Nephron (organoid): ENCODE measurements at regions not wholly inside any gene's neighbourhood (a gene's known extent, or its start where the extent isn't known, plus 50 kb on each side); places are given as distances from the start of the nearest gene placed in this dataset.

Experiments
- H3K27ac Mint-ChIP-seq, 3 experiments: 2 replicates each; pipeline ENCODE4 v1.8.0; 2020; ENCODE audit warnings: mixed read lengths in 3 of 3, mild to moderate bottlenecking in 2 of 3, moderate library complexity in 1 of 3
- H3K27me3 Mint-ChIP-seq: 2 replicates; pipeline ENCODE4 v1.8.0; 2021; ENCODE audit warnings: low read depth, mild to moderate bottlenecking, moderate library complexity, mixed read lengths
- H3K36me3 Mint-ChIP-seq: 2 replicates; pipeline ENCODE4 v1.8.0; 2020; ENCODE audit warnings: low read depth, mixed read lengths
- H3K4me1 Mint-ChIP-seq: 2 replicates; pipeline ENCODE4 v1.8.0; 2020; ENCODE audit warnings: mixed read lengths
- H3K4me3 Mint-ChIP-seq, 3 experiments: 2 replicates each; pipeline ENCODE4 v1.8.0; 2020; ENCODE audit warnings: mild to moderate bottlenecking in 3 of 3, mixed read lengths in 3 of 3, moderate library complexity in 2 of 3
- H3K9me3 Mint-ChIP-seq: 2 replicates; pipeline ENCODE4 v1.8.0; 2020; ENCODE audit warnings: mixed read lengths
- TF ChIP-seq, protein P1 (sequence below), 3 experiments: fragments of 200-600 bp; sonication (generic); IDR thresholded peaks; one replicate each; pipeline ENCODE4 v1.5.0; 2021; ENCODE audit warnings: antibody characterized with exemption in 3 of 3; ENCODE audit not compliant: unreplicated experiment in 3 of 3

- Mint-ChIP-seq H3K27ac (peak overlapping the region in 2 of 3 experiments; percentile 60 to 92), H3K27me3 (no peaks in the 10 kb centered on the region), H3K4me3 (no peak overlapping the region), H3K9me3 (peaks cover 17% of the 10 kb centered on the region), H3K4me1 (no peaks in the 10 kb centered on the region), H3K36me3 (peaks cover 5% of the 10 kb centered on the region)
- TF ChIP-seq, protein P1, sequence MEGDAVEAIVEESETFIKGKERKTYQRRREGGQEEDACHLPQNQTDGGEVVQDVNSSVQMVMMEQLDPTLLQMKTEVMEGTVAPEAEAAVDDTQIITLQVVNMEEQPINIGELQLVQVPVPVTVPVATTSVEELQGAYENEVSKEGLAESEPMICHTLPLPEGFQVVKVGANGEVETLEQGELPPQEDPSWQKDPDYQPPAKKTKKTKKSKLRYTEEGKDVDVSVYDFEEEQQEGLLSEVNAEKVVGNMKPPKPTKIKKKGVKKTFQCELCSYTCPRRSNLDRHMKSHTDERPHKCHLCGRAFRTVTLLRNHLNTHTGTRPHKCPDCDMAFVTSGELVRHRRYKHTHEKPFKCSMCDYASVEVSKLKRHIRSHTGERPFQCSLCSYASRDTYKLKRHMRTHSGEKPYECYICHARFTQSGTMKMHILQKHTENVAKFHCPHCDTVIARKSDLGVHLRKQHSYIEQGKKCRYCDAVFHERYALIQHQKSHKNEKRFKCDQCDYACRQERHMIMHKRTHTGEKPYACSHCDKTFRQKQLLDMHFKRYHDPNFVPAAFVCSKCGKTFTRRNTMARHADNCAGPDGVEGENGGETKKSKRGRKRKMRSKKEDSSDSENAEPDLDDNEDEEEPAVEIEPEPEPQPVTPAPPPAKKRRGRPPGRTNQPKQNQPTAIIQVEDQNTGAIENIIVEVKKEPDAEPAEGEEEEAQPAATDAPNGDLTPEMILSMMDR (IDR thresholded peaks at IDR 0.05; ENCODE audit: unreplicated experiment in 3 of 3) = no peak
Measured at GRCh38 chr12:19045426-19045825, 84.1 kb upstream of the PLEKHA5 start.

DNA sequence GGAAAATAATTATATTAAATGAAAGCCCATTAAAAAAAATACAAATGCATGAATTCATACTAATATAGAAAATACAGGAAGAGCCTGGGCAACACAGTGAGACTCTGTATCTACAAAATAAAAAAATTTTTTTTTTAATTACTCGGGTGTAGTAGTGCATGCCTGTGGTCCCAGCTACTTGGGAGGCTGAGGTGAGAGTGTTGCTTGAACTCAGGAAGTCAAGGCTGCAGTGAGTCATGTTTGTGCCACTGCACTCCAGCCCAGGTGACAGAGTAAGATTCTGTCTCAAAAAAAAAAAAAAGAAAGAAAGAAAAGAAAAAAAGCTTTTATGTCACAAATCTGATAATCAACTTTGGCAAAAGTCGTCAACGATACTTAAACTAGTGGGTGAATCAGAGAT is 80.6 kb upstream of the PLEKHA5 start:
- peaks cover 17% of the 10 kb centered on the region for H3K9me3 Mint-ChIP-seq
- H3K4me1 Mint-ChIP-seq = no peaks in the 10 kb centered on the region
- H3K27me3 Mint-ChIP-seq = no peaks in the 10 kb centered on the region
- peaks cover 5% of the 10 kb centered on the region for H3K36me3 Mint-ChIP-seq
- TF ChIP-seq, protein P1 (IDR thresholded peaks at IDR 0.05; ENCODE audit: unreplicated experiment in 3 of 3) = no peak
- no peak overlapping the region for H3K4me3 Mint-ChIP-seq
- H3K27ac Mint-ChIP-seq = no peak overlapping the region

DNA sequence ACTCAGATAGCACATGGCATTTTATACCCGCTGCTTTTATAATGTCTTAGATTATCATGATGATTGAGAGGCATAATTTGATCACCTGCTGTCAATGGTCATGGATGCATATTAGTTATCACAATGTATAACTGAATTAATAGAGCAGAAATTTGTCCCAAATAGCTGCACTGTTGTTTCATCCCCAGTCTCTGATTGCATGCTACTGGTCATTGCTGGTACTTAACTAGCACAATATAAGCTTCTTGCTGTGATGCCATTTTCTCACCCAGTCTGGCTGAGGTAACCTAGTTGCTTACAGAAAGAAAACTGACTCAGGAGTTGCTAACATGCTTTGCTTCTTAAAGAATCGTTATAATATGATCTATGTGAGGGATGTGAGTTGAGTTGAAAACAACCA is 76.8 kb upstream of the PLEKHA5 start:
- Mint-ChIP-seq H3K4me1 (peaks cover under 1% of the 10 kb centered on the region), H3K36me3 (no peaks in the 10 kb centered on the region), H3K9me3 (no peaks in the 10 kb centered on the region), H3K27me3 (no peaks in the 10 kb centered on the region), H3K27ac (no peak overlapping the region), H3K4me3 (no peak overlapping the region)
- TF ChIP-seq, protein P1 (IDR thresholded peaks at IDR 0.05; ENCODE audit: unreplicated experiment in 3 of 3) = no peak

DNA sequence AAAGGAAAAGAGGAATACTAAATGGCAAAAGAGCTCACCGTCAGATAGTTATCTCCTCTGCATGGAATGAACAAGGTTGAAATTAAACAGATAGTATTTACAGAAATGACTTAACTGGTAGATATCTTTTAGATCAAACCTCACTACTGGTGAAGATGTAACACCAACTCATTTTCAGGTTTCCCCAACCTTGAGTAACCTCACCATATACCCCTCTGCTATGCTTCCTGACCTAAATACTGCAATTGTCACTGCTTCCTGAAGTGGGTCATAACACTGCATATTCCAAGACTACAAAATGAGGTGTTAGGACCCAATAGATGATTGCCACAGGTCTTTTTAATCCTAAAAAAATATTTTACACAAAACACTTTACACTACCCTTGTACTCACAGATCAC is 76.3 kb upstream of the PLEKHA5 start:
- H3K27ac Mint-ChIP-seq = no peak overlapping the region
- no peak overlapping the region for H3K4me3 Mint-ChIP-seq
- no peaks in the 10 kb centered on the region for H3K27me3 Mint-ChIP-seq
- no peaks in the 10 kb centered on the region for H3K9me3 Mint-ChIP-seq
- no peaks in the 10 kb centered on the region for H3K36me3 Mint-ChIP-seq
- TF ChIP-seq, protein P1 (IDR thresholded peaks at IDR 0.05; ENCODE audit: unreplicated experiment in 3 of 3) = no peak
- H3K4me1 Mint-ChIP-seq = peaks cover 6% of the 10 kb centered on the region

- Mint-ChIP-seq H3K27me3 (no peaks in the 10 kb centered on the region), H3K9me3 (no peaks in the 10 kb centered on the region), H3K4me1 (peaks cover 12% of the 10 kb centered on the region), H3K4me3 (no peak overlapping the region), H3K27ac (no peak overlapping the region), H3K36me3 (no peaks in the 10 kb centered on the region)
- TF ChIP-seq, protein P1 (IDR thresholded peaks at IDR 0.05; ENCODE audit: unreplicated experiment in 3 of 3) = no peak
Measured at GRCh38 chr12:19054035-19054434, 75.5 kb upstream of the PLEKHA5 start.

GRCh38 chr12:19055589-19055988 is 73.9 kb upstream of the PLEKHA5 start:
- Mint-ChIP-seq H3K4me1 (peaks cover 17% of the 10 kb centered on the region), H3K9me3 (no peaks in the 10 kb centered on the region), H3K27ac (no peak overlapping the region), H3K36me3 (no peaks in the 10 kb centered on the region), H3K27me3 (no peaks in the 10 kb centered on the region), H3K4me3 (no peak overlapping the region)
- TF ChIP-seq, protein P1 (IDR thresholded peaks at IDR 0.05; ENCODE audit: unreplicated experiment in 3 of 3) = no peak
